A172 (cell line): ENCODE measurements at regions not wholly inside any gene's neighbourhood (a gene's known extent, or its start where the extent isn't known, plus 50 kb on each side); places are given as distances from the start of the nearest gene placed in this dataset.

Experiments
- DNase-seq: peaks from one replicate; pipeline ENCODE4 v3.0.0-alpha.2; 2015; ENCODE audit warnings: low spot score

DNA sequence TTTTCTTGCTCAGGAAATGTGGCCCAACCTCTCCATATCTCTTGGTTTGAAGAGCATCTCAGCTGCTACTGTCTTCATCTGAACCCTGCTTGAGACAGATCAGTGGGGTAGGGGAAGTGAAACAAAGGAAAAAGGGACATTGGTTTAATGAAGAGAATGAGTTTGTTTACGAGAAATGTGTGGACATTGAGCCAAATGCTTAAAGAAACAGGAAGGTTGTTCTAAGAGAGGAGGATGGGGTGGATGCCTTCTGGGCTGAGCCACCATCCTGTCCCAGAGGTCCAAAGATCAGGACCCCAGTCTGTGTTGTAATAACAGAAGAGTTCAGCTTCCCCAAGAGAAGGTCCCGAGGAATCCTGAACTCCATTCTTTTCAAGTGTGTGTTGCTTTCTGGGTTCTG lies 369.7 kb downstream of the INSC start:
- no peak for DNase-seq

DNA sequence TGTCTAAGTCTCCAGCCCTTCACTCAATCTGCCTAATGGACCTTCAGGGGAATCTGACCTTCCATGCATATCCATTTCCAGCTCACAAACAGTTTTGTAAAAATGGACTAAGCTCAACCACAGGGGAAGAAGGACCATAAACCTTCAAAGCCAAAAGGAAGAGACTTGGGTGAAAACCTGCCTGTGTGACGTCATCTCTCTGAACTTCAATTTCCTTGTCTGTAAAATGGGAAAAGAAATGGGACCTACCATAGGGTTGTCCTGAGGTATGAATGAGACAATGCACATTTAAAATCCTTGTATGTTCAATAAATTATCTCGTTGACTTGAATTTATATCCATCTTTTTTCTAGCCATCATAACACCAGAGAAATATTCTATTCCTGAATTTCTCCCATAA lies 370.7 kb downstream of the INSC start:
- no peak for DNase-seq

DNA sequence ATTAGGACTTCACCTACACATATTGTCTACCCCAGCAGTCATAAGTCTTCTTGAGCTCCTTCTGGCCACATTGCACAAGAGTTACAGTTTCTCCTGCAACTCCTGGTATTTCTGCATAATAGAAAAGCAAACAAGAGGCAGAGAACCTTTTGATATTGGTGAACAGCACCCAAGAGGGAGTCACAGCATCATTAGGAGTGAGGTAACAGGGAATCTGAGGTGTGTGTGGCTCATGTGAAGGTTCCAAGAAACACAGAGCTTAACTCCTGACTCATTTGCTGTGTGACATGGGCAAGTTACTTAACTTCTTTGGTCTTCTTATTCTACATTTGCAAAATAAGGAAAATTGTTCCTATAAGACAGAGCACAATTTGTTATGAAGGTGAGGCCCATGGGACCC lies 374.6 kb downstream of the INSC start:
- DNase-seq, result no peak

DNA sequence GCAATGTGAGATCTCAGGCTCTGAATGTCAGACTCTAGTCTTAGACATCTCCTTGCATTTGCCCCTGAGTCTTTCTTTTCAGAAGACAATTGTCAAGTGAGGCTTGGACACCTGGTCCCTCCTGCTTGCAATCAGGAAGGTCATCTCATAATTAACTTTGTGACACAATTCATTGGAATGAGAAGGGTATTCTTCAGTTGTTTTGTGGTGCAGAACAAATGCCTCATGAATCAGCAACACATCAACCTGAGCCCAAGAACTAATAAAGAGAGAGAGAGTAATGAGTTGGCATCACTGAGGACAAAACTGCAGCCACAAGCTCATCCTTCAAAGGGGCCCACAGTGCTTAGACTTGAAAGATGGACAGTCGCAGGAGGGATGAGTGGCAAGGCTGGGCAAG lies 375.8 kb downstream of the INSC start:
- DNase-seq, result no peak

DNA sequence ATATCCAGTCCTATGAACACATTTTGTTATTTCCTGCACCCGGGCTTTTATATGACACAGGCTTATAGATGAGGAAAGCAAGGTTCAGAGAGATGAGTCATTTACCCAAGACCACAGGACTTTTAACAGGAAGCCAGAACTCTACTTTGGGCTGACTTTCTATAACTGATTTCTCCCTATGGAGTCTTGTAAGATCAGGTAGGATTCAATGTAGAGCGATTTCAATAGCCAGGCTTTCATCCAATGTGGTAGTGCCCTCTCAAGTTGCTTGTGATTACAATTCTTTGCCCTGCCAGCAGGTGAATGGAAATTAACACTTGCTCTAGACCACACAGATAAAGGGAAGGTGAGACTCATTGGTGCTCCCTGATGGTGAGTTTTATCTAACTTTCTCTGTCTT lies 378.3 kb downstream of the INSC start:
- no peak for DNase-seq

DNA sequence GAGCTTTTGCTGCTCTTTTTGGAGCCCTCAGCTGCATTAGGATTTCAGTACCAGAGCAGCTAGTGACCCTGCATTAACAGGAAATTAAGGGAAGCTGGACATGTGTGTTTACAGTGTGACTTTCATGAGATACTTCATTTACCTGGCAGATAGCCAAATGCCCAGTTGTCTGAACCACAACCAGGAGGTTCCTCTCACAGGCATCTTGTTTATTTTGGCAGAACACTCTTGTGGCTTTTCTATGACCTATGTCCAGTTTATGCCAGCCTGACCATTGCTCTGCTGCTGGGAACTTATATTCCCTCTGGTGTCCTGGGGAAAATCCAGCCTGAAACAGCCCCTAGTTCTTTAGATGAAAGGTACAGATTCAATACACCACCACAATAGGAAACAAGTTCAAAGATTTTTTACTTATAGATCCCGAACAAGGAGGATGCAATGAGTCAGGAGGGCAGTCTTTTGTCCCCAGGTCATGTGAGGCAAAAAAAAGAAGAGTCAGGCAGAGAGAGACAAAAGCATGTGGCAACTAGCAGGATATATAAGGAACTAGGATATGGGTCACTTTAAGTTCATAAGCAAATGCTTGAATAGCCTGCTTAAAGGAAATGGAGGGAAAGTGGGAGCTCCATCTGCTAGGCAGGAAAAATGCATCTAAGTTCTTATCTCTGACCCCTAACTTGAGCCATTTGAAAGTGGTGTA lies 379.3 kb downstream of the INSC start:
- no peak for DNase-seq

DNA sequence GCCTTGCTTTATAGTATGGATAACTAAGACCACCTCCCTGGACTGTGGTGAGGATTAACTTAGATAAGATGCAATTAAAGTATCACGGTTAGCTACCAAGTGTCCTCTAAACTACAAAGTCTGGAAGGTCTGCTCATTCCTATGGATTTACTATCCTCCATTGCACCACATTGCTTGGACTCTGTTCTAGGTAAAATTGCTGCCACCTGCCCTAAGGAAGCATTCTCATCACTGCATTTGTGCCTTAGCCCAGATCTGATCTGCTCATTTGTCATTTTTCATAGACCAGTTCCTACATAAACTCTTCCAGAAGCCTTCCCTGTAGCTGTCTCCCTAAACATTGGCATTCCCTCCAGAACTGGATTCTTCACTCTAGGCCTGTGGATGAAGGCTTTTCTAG lies 380.0 kb downstream of the INSC start:
- DNase-seq, result no peak

DNA sequence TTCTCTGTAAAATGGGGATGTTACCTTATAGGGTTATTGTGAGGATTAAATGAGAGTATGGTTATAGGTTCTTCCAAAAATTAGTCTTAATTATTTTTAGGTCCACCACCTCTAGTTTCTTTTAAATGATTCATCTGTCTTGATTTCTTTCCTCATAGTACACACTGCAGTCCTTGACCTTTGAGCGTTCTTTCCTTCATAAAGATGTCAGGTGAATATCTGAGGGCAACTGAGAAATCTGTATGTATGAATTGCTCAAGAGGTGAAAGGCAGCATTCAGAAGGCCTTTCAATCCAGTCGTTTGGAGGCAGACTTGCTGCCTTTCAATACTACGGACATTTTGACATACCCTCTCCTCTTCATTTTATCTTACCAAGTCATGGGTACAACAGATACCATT lies 380.7 kb downstream of the INSC start:
- DNase-seq, result no peak

DNA sequence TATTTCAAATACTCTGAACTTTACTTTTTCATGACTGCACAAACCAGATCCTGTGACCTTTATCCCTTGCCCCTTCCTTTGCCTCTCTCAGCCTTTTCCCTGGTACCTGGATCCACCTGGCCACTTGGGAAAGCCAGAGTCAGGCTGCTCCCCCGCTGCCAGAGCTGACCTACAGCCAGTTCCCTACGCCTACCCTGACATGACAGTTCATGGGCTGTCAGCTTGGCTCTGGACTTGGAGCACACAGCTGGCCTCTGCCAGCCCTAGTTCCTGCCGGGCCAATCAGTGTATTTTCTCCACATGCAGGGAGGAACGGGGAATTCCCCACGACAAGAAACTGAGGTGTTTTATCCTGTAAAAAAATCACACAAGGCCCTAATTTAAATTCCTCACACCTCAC lies 382.6 kb downstream of the INSC start:
- no peak for DNase-seq

DNA sequence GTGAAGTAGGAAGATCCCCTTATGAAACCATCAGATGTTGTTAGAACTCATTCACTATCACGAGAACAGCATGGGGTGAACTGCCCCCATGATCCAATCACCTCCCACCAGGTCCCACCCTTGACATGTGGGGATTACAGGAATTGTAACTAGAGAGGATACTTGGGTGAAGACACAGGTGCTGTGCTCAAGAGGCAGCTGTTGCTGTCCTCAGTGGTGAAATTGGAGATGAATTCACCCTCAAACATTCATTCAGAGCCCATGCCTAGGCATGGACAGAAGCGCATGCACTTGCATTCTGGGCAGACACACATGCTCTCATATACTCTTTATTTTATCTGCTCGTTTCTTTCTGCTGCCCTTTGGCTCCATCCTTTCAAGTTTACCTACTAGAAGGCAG lies 385.0 kb downstream of the INSC start:
- no peak for DNase-seq

DNA sequence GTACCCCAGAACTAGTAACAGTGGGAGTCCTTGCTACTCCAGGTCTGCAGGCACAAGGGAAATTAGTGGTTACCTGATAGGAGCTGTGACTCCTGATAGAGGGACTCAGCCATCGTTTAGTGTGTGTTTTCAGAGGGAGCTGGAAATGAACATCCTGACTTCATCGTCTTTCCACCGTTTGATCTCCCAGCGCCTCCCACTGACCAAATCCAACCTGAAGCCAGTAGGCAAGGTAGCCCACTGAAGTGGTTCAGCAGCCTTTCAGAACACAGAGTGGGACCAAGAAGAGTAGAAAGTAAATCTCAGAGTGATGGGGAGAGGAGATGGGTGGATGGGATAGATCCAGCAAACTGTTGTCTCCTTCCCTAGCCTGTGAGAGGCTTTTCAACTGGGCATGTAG lies 385.9 kb downstream of the INSC start:
- DNase-seq, result no peak

DNA sequence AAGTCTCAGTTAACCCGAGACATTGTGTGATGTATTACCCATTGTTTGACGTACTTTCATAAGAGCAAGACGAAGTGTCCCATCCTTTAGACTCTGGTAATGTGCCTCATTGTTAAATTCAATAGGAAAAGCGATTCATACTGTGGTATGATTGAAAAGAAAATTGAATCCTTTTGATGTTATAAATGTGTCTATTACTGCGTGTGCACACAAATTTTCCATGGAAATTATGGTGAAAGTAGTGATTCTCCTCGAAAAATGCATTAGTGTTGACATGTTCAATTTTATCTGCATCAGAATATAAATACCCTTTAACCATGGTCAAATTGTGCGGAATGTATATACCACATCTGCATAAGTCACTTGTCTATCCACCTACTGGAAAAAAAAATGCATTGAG lies 386.8 kb downstream of the INSC start:
- no peak for DNase-seq

DNA sequence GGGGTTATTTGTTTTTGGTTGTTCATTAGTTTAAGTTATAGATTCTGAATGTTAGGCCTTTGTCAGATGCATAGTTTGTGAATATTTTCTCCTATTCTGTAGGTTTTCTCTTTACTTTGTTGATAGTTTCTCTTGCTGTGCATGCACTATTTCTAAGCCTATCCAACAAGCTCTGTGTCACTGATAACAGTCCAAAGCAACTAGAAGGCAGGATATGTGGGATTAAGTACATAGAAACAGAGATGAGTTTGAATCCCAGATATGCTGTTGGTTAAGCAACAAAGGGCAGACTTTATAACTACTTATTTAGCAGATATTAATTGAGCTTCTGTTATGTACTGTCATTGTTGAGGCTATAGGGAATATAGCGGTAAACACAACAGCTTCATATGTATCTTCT lies 390.4 kb downstream of the INSC start:
- no peak for DNase-seq

DNA sequence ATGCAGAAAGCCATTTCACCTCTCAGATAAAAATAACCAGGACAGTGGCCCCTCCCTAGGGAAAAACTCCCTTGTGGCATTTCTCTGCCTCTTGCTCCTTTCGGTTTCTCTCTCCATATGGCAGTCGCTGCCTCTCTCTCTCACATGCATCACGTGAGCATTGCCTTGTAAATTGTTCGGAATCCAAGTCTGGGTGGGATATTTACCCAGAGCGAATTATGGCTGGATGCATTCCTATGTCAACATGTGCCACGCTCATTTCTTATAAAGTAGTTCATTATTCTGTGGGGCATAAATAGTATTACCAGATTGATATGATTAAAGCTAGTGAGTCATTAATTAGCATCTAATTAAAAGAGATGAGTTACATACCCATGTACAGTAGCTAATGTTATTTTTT lies 392.9 kb downstream of the INSC start:
- DNase-seq, result no peak

DNA sequence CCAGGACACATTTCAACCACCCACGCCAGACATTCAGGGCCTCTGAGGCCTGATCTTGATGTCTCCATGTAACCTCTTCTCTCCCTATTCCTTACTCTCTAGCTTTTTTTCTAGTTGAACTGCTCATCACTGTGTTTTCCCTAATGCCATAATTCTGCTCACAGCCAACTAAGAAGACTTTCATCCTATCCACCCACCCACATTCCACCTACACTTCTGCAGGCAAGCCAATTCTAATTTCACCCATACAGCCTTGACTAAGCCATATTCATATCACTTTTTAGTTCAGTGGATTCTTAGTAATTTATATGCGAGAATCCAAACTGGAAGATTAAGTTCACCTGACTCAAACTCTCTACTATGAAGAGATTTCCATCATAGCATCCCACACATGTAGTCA lies 394.4 kb downstream of the INSC start:
- no peak for DNase-seq

DNA sequence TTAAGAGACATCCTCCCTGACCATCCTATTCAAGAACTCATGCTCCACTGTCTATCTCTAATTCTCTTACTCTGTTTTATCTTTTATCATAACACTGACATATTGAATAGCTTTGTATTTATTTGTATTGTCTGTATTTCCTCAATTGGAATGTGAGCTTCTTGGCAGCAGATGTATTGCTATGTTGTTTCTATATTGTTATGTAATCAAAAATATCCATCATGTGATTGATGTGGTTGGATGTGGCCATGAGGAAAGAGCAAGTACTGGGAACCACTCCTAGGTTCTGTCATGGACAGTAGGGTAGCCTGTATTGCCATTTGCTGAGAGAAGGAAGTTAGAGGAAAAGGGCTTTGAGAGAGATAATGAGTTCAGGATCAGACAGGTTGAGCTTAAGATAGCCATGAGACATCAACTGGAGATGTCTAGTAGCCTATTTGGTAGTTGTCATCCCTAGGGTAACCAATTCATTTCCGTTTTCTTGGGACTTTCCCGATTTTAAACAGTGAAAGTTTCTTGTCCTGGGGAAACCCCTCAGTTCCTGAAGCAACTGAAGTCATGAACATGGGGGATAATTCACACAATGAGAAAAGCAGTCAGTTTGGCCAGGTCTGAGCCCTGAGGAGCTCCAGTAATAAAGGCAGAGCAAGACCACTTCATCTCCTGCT lies 404.5 kb downstream of the INSC start:
- no peak for DNase-seq

DNA sequence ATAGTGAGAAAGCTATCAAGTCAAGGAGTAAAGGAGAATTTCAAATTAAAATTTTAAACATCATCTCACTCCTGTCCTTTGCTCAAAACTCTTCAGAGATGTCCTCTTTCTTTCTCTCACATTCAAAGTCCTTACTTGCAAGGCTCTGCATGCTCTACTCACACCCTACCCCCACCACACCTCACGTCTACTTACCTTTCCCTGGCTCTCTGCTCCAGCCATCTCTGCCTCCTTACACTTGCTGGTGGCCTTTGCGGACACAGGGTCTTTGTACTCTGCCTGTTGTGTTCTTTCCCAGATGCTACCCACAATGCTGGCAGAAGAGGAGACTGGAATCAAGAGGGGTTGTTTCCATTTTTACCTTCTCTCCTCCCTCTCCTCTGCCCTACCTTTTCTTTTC lies 405.2 kb downstream of the INSC start:
- no peak for DNase-seq

DNA sequence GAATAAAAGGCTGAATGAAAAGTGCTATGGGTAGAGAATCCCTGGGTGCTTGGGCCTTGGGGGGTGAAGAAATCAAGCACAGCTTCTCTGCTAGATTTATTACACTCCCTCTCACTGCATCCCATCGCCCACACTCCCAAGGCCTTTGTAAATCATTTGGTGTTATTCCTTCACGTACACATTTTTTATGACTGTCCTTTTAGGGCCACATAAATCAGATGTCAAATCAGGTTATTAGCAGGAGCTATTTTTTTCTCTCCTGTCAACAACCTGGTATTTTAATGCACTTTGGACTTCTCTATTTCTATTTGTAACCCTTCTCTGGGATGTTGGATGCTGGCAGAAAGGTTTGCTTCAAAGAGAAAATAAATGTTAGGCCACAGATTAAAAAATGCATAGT lies 408.8 kb downstream of the INSC start:
- DNase-seq, result no peak

DNA sequence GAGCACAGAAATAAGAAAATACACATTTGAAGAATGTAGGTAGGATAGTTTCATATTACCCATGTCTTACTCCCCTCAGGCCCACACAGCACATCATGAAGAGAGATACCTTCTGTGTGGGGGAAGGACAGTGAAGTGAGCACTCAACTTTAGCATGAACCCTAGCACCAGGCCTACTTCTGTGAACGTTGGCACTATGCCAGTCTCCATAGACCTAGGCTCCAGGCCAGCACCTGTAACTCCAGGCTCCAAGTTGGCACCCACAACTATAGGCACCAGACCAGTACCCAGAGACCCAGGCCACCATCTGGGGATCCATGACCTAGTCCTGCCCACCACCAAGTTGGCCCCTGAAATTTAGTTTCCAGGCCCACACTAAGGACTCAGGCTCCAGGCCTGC lies 410.9 kb downstream of the INSC start:
- DNase-seq, result no peak

DNA sequence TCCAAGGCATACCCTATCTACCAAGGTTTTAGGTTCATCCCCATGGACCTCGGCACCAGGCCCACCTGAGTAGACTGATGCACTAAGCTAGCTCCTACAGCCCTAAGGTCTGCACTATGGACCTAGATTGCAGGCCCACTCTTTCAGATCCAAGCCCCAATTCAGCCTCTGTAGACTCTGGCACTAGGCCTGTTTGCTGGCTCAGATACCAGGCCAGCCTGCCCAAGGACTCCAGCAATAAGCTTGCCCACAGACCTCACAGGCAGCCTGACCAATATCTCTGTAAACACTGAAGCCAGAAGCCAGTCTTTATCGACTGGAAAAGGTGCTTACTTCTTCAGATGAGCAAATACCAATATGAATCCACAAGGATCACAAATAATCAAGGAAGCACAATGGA lies 411.3 kb downstream of the INSC start:
- no peak for DNase-seq

DNA sequence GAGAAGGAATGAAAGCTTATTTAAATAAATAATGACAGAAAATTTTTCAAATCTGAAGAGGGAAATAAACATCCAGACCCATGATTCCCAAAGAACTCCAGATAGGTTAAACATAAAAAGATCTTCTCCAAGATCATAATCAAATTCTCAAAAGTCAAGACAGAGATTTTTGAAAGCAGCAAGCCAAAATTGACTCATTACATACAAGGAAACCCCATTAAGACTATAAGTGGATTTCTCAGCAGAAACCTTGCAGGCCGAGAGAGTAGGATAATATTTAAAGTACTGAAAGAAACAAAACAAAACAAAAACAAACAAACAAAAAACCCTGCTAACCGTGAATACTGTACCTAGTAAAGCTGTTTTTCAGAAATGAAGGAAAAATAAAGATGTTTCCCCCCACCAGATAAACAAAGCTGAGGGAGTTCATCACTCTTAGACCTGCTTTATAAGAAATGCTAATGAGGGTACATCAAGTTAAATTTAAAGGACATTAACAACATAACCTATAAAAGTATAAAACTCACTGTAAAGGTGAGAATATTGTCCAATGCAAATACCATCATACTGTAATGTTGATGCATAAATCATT lies 412.2 kb downstream of the INSC start:
- DNase-seq, result no peak

DNA sequence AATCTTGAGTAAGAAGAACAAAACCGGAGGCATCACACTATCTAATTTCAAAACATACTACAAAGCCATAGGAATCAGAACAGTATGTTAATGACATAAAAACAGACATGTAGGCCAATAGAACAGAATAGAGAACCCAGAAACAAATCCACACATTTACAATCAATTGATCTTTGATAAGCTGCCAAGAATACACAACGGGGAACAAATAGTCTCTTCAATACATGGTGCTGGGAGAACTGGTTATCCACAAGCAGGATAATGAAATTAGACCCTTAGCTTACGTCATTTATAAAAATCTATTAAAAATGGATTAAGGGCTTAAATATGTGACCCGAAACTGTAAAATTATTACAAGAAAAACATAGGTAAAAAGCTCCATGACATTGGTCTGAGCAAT lies 417.7 kb downstream of the INSC start:
- no peak for DNase-seq

DNA sequence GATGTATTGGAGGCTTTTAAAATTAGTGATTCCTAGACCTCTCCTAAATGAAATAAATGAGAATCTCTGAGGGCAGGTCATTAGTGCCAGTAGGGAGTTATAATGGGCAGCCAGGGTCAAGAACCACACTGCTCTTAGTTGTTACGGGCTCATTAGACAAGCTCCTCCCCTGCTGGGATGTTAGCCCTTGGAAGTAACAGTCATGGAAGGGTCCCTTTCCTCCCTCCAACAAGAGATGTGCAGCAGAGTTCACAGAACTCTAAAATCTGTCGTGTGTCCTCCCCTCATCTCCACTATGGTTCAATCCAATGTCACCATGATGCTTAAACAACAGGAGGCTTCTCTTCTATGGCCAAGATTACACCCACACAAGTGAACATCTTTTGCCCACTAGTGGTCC lies 419.5 kb downstream of the INSC start:
- no peak for DNase-seq

DNA sequence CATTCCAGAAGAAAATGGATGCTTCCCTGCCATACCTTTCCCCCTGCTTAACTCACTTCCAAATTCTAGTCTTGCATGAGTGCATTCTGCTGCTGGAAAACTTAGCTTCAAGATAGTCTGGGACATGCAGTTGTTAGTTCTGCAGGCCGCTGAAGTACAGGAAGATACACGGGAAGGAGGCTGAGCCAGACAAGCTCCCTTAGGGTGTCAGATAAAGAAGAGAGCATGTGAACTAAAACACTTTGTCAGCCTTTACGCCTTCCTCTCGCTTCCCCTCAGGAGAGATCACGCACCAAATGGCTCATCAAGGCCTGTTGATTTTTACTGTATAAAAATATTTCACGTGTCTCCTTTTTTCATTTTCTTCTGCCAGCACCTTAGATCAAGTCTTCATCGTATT lies 420.7 kb downstream of the INSC start:
- no peak for DNase-seq
